ENCODE measurements at regions not wholly inside any gene's neighbourhood (a gene's known extent, or its start where the extent isn't known, plus 50 kb on each side); places are given as distances from the start of the nearest gene placed in this dataset.

DNA sequence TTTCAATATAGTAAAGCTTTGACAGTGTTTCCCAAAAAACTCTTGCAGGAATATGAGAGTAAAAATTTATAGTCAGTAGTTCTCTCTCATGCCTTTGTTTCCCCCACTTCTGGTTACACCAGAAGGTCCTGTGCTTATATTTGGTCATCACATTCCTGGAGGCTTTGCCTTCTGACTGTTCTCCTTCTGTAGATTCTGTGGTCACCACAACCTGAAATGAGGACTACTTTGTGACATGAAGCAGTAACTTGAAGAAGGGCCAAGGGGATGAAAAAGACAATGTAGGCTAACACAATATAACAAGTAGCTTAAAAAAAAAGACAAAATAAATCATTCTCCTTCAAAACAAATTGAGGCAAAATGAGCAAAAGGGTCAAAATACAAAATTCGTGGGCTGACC is 366.2 kb upstream of the NR3C2 start:
- H3K27me3 Mint-ChIP-seq, result peaks cover 7 to 13% (median 8%) of the 10 kb centered on the region in 3 donors
- DNase-seq, result no peak
- H3K36me3 Mint-ChIP-seq, result no peaks in the 10 kb centered on the region
- H3K9me3 Mint-ChIP-seq, result peaks cover 0 to 19% (median 3%) of the 10 kb centered on the region in 7 donors
- H3K27ac Mint-ChIP-seq, result no peak overlapping the region
- ATAC-seq (ENCODE audit: low read depth in 2 of 2), result no peak
- no peaks in the 10 kb centered on the region for H3K4me1 Mint-ChIP-seq
- H3K4me3 Mint-ChIP-seq, result no peak overlapping the region

GRCh38 chr4:148800940-148801339 is 358.7 kb upstream of the NR3C2 start:
- no peaks in the 10 kb centered on the region for H3K4me1 Mint-ChIP-seq
- ATAC-seq (ENCODE audit: low read depth in 2 of 2), result no peak
- H3K27me3 Mint-ChIP-seq, result no peaks in the 10 kb centered on the region
- no peaks in the 10 kb centered on the region for H3K36me3 Mint-ChIP-seq
- DNase-seq, result no peak
- H3K9me3 Mint-ChIP-seq, result peaks cover 0 to 3% (median 0%) of the 10 kb centered on the region in 7 donors
- no peak overlapping the region for H3K4me3 Mint-ChIP-seq
- no peak overlapping the region for H3K27ac Mint-ChIP-seq

DNA sequence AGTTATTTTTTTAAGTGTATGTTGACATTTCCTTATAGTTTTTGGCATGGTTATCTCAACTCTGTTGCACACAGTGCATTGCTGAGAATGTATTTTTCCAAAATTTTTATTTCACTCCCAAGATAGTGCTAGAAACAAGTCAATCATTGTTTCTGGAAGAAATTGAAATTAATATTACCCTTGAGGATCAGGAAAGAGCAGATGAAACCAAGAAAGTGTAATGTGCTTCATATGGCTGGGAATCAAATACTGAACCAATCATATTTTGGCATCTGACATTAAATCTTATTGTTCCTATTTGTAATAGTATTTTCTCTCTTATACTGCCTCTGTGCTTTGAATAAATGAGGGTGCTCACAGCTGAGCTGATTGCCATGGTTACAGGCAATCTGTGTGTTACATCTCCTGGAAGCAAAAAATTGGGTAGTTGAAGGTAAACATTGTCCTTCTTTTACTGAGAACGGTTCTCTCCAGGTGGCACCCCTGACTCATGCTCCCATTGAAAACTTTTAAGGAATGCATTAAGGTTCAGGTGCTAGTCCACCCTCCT is 358.2 kb upstream of the NR3C2 start:
- Mint-ChIP-seq H3K4me3 (no peak overlapping the region), H3K36me3 (no peaks in the 10 kb centered on the region), H3K4me1 (no peaks in the 10 kb centered on the region), H3K9me3 (peaks cover 0 to 3% (median 0%) of the 10 kb centered on the region in 7 donors), H3K27me3 (no peaks in the 10 kb centered on the region), H3K27ac (no peak overlapping the region)
- DNase-seq, result no peak
- no peak for ATAC-seq (ENCODE audit: low read depth in 2 of 2)

- H3K27ac Mint-ChIP-seq, result no peak overlapping the region
Measured at GRCh38 chr4:148795156-148795864, 353.1 kb upstream of the NR3C2 start.

DNA sequence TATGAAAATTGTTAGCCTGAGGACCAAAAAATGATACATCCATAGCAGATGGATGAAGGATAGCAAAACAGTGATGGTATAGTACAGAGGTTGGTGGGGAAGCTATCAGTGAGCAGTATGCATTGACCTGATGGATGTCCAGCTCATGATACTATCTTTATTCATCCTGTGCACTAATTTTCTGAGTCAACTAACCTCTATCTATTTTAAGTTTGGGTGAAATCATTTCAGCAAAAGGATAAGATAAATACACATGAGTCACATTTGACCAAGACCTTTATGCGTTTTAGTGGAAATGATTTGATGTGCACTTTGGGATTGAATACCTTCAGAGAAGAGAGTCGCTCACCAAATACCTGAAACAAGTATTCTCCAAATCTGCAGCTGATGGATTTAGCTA is 351.0 kb upstream of the NR3C2 start:
- peaks cover 0 to 3% (median 0%) of the 10 kb centered on the region in 7 donors for H3K9me3 Mint-ChIP-seq
- ATAC-seq (ENCODE audit: low read depth in 2 of 2), result no peak
- H3K36me3 Mint-ChIP-seq, result no peaks in the 10 kb centered on the region
- no peak overlapping the region for H3K27ac Mint-ChIP-seq
- no peak for DNase-seq
- no peaks in the 10 kb centered on the region for H3K4me1 Mint-ChIP-seq
- peaks cover 4 to 10% (median 7%) of the 10 kb centered on the region in 3 donors for H3K27me3 Mint-ChIP-seq
- no peak overlapping the region for H3K4me3 Mint-ChIP-seq

More at GRCh38 chr4:148795156-148795864, 353.1 kb upstream of the NR3C2 start:
- DNase-seq (no peak), ATAC-seq (ENCODE audit: low read depth in 2 of 2) (no peak)
- no peaks in the 10 kb centered on the region for H3K4me1 Mint-ChIP-seq
- no peaks in the 10 kb centered on the region for H3K36me3 Mint-ChIP-seq
- H3K9me3 Mint-ChIP-seq, result peaks cover 0 to 1% (median 0%) of the 10 kb centered on the region in 7 donors
- peaks cover 0 to 4% (median 0%) of the 10 kb centered on the region in 3 donors for H3K27me3 Mint-ChIP-seq
- H3K4me3 Mint-ChIP-seq, result no peak overlapping the region

DNA sequence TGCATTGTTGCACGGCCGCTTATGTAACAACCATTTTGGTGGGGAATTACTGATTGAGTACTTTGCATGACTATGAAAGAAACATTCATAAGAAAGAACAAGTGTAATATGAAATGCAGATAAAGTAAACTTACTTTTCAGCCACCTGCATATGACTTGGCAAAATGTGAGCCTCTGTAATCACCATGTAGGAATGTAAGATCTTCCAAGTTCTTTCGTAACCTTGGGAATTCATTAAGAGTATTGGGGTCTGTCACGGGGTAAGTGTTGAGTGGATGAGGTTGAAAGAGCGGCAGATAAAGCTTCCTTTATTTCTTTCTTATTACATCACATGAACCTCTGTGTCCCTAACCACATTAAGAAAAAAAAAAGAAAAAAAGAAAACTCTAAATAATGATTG is 348.5 kb upstream of the NR3C2 start:
- H3K4me1 Mint-ChIP-seq, result no peaks in the 10 kb centered on the region
- peaks cover 4 to 10% (median 8%) of the 10 kb centered on the region in 3 donors for H3K27me3 Mint-ChIP-seq
- H3K36me3 Mint-ChIP-seq, result no peaks in the 10 kb centered on the region
- no peak for ATAC-seq (ENCODE audit: low read depth in 2 of 2)
- no peak overlapping the region for H3K27ac Mint-ChIP-seq
- peaks cover 0 to 3% (median 0%) of the 10 kb centered on the region in 7 donors for H3K9me3 Mint-ChIP-seq
- no peak for DNase-seq
- H3K4me3 Mint-ChIP-seq, result no peak overlapping the region

- H3K4me1 Mint-ChIP-seq, result no peaks in the 10 kb centered on the region
Measured at GRCh38 chr4:148790246-148790645, 348.0 kb upstream of the NR3C2 start.

DNA sequence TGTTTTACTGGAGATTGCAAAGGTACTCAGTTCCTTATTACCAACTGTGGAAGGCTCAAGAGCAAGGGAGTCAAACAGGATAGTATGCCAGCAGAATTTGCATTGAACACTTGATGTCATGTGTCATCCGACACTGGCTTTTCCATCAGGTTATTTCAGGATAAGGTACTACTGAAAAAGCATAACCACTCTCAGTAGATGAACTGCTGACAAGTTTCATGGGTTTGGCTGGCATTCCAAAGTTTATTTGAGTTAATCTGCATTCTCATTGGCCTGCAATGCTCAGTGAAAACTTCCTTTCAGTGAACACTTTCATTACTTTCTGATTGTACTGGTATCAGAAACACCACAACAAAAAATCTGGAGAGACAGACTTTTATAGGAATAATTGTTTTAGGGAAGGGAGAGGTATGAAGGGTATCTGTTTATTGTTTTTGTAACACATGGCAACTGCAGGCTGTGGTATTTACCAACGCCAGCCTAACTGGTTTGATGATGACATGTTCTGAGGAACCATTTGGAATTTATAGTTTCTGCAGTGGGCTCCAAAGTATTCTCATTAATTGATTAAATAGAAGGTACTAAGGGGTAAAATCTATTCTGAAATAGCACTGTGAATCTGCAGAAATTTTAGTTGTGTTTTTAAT is 345.7 kb upstream of the NR3C2 start:
- no peaks in the 10 kb centered on the region for H3K4me1 Mint-ChIP-seq
- no peak overlapping the region for H3K27ac Mint-ChIP-seq
- no peaks in the 10 kb centered on the region for H3K36me3 Mint-ChIP-seq
- ATAC-seq (ENCODE audit: low read depth in 2 of 2) (no peak), DNase-seq (no peak)
- H3K4me3 Mint-ChIP-seq, result no peak overlapping the region
- H3K9me3 Mint-ChIP-seq, result peaks cover 0 to 5% (median 0%) of the 10 kb centered on the region in 7 donors
- peaks cover 4 to 11% (median 8%) of the 10 kb centered on the region in 3 donors for H3K27me3 Mint-ChIP-seq

More at GRCh38 chr4:148790246-148790645, 348.0 kb upstream of the NR3C2 start:
- ATAC-seq (ENCODE audit: low read depth in 2 of 2) (no peak), DNase-seq (no peak)
- Mint-ChIP-seq H3K36me3 (no peaks in the 10 kb centered on the region), H3K4me3 (no peak overlapping the region), H3K27me3 (peaks cover 4 to 15% (median 8%) of the 10 kb centered on the region in 3 donors), H3K27ac (no peak overlapping the region), H3K9me3 (peaks cover 0 to 5% (median 0%) of the 10 kb centered on the region in 7 donors)

DNA sequence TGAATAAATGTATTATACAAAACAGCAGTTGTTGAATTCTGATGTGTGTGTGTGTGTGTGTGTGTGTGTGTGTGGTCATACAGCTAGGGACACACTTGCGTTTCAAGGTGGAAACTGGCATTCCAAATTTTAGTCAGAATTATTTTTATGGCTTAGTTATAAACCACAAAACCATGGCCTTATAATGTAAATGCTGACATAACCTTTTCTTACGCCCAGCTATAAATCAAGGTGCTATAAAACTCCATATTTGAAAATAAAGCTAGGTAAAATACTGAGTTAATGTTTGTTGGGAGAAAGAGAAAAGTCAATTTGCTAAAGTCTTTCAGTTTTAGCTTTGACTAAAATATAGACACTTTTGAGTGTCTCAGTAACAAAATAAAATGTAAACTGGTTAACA is 345.1 kb upstream of the NR3C2 start:
- Mint-ChIP-seq H3K27ac (no peak overlapping the region), H3K4me3 (no peak overlapping the region), H3K36me3 (no peaks in the 10 kb centered on the region), H3K27me3 (peaks cover 4 to 11% (median 8%) of the 10 kb centered on the region in 3 donors), H3K9me3 (peaks cover 0 to 5% (median 0%) of the 10 kb centered on the region in 7 donors), H3K4me1 (no peaks in the 10 kb centered on the region)
- ATAC-seq (ENCODE audit: low read depth in 2 of 2) (no peak), DNase-seq (no peak)

GRCh38 chr4:148786699-148787098 is 344.5 kb upstream of the NR3C2 start:
- no peaks in the 10 kb centered on the region for H3K4me1 Mint-ChIP-seq
- no peak for DNase-seq
- no peak for ATAC-seq (ENCODE audit: low read depth in 2 of 2)
- H3K27ac Mint-ChIP-seq, result no peak overlapping the region
- peaks cover 4 to 11% (median 8%) of the 10 kb centered on the region in 3 donors for H3K27me3 Mint-ChIP-seq
- H3K36me3 Mint-ChIP-seq, result no peaks in the 10 kb centered on the region
- no peak overlapping the region for H3K4me3 Mint-ChIP-seq
- H3K9me3 Mint-ChIP-seq, result peaks cover 0 to 5% (median 2%) of the 10 kb centered on the region in 7 donors

- Mint-ChIP-seq H3K27me3 (peaks cover 0 to 5% (median 5%) of the 10 kb centered on the region in 3 donors), H3K36me3 (no peaks in the 10 kb centered on the region), H3K4me1 (no peaks in the 10 kb centered on the region), H3K9me3 (peaks cover 2 to 17% (median 5%) of the 10 kb centered on the region in 7 donors), H3K4me3 (no peak overlapping the region), H3K27ac (peak overlapping the region in 1 of 6 donors; percentile 33)
- DNase-seq, result no peak
- ATAC-seq (ENCODE audit: low read depth in 2 of 2), result no peak
Measured at GRCh38 chr4:148782284-148782683, 340.1 kb upstream of the NR3C2 start.

DNA sequence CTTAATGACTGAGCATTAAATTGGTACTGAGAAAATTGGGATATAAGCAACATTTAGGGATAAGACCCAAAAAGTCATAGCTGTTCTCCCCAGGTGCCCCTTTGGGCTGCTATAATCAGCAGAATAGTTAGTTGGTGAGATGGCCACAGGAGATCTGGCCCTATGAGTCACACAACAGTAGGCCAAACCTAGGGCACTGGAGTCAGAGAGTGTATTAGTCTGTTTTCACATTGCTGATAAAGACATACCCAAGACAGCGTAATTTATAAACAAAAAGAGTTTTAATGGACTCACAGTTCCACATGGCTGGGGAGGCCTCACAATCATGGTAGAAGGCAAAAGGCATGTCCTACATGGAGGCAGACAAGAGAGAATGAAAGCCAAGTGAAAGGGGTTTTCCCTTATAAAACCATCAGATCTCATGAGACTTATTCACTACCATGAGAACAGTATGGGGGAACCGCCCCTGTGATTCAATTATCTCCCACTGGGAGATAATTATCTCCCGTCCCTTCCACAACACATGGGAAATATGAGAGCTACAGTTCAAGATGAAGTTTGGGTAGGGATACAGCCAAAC is 338.3 kb upstream of the NR3C2 start:
- H3K27ac Mint-ChIP-seq, result peak overlapping the region in 1 of 6 donors; percentile 16
- ATAC-seq (ENCODE audit: low read depth in 2 of 2), result no peak
- H3K4me3 Mint-ChIP-seq, result no peak overlapping the region
- H3K4me1 Mint-ChIP-seq, result no peaks in the 10 kb centered on the region
- peaks cover 0 to 5% (median 3%) of the 10 kb centered on the region in 3 donors for H3K27me3 Mint-ChIP-seq
- H3K9me3 Mint-ChIP-seq, result peaks cover 3 to 17% (median 5%) of the 10 kb centered on the region in 7 donors
- DNase-seq, result no peak
- no peaks in the 10 kb centered on the region for H3K36me3 Mint-ChIP-seq

- Mint-ChIP-seq H3K27me3 (peaks cover 0 to 5% (median 0%) of the 10 kb centered on the region in 3 donors), H3K9me3 (peaks cover 0 to 17% (median 5%) of the 10 kb centered on the region in 7 donors), H3K27ac (no peak overlapping the region), H3K36me3 (no peaks in the 10 kb centered on the region), H3K4me3 (no peak overlapping the region), H3K4me1 (no peaks in the 10 kb centered on the region)
- DNase-seq (no peak), ATAC-seq (ENCODE audit: low read depth in 2 of 2) (no peak)
Measured at GRCh38 chr4:148779771-148780170, 337.6 kb upstream of the NR3C2 start.

All from naive B cell (primary cell).